T-helper 22 cell (primary cell): ENCODE measurements at regions not wholly inside any gene's neighbourhood (a gene's known extent, or its start where the extent isn't known, plus 50 kb on each side); places are given as distances from the start of the nearest gene placed in this dataset.

Experiments used
- DNase-seq: peaks from one replicate; pipeline ENCODE4 v3.0.0-alpha.2; 2020; ENCODE audit warnings: low read depth

DNA sequence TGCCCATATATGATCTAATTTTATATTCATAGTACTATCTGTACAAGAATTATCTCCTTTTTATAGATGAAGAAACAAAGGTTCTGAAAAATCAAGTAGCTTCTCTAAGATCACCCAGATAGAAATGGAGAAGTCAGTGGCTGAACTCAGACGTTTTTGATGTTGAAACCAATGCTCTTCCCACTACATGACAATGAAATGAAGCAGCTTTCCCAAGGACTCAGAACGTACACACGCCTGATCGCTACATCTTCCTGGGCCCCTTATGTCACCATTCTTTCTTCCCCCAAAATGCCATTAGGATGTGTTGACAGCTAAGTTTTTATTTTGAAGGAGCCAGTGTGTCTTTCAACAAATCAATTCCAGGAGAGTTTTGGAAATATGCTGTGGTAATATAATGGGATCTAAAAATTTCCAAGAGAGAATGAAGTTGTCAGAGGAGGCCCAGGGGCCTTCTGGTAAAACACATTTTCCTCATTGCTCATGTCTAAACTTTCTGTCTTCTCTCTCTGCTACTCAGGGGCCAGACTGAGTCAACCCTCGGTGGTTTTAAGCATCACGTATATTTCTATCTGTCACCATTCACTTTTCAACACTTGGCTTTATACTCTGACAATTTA lies 98.1 kb upstream of the COL21A1 start:
- DNase-seq: no peak

DNA sequence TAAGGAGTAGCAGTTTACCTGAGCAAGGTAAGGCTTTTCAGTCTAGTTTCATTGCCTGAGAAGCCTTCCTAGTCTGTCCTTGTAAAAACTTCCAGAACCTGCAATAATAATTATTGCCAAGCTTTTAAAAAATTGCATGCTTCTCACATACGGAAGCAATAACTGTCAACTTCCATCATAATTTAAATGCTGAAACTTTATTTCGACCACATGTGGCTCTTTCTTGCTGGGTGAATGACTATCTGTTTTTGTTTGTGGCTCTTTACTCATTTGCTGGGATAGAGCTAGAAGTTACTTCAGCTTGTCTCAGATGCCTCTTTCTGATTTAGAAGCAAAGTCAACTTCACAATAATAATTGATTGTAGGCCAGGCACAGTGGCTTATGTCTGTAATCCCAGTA lies 95.9 kb upstream of the COL21A1 start:
- no peak for DNase-seq

DNA sequence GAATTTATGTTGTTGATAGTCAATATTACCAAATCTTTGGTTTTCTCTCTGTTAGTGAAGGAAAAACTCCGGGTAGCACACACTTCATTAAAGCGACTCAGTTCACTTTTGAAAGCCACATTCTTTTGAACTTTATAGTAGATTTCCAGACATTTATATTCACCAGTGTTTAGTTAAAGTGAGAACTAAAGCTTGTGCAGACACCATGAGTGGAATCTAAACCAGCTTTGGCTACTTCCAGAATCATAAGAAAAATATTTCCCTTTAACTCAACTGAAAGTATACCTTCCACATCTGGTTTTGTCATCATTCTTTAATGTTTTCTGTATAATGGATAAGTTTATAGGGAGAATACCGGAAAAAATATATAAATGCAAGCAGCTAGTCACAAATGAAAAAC lies 92.1 kb upstream of the COL21A1 start:
- DNase-seq: no peak

DNA sequence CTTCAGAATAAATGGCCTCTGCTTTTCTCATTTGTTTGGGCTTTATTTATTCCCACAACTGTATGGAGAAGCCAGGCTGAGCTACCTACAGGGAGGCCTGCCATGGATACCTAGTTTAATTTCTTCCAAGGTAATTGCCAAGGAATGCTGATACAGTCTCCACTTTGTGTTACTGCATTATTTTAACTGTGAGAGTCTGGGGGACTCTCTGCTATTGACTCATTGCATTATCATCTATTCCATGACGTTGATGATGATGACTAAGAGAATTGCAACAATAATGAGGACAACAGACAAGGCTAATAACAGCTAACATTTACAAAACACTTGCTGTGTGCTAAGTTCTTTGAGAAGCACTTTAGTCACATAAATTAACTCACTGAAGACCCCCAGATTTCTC lies 88.3 kb upstream of the COL21A1 start:
- DNase-seq: no peak

DNA sequence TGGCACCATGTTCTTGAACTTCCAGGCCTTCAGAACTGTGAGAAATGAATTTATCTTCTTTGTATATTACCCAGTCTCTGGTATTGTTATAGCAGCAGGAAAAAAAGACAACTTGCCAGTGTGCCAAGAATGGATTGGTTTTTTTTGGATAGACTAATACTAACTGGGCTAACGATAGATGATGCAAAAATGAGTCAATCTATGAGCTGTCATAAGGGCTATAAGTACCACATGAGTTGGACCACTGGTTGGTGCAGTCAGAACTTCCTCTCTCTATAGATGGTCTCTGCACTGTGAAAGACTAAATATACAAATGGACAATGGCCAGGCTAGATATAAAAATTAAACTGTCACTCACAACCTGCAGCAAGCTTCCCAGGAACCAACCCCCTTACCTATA lies 87.6 kb upstream of the COL21A1 start:
- DNase-seq: no peak

DNA sequence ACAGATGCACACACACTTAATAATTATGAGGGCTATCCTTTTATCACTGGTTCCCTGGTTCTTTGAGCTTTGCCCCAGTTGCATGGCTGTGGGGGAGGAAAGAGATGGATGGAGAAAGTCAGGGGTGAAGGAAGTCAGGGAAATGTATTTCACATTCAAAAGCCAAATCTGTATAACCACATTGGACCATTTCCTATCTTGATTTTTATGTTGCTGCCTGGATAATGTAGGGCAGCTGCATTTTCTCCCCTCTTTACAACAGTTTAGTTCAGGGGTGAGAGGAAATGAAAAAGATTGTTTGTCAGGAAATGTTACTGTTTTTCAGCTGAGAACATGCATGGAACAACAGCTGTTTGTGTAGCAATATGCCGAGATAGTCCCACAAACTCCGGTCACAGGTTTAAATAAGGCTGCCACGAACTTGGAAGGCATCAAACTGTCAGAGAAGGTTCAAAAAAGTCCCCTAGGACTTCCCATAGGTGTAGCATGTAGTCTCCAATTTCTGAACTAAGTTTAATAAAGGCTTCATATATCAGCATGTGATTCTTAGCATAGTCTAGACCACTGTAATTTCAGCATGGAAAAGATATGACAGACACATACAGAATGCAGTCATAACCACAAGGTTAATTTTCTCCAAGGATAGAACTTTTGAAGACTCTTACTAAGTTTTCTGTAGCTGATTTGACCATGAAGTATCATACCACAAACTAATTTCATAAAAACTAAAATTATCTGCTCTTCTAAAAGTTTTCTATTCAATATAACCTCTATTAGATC lies 82.1 kb upstream of the COL21A1 start:
- DNase-seq: no peak

DNA sequence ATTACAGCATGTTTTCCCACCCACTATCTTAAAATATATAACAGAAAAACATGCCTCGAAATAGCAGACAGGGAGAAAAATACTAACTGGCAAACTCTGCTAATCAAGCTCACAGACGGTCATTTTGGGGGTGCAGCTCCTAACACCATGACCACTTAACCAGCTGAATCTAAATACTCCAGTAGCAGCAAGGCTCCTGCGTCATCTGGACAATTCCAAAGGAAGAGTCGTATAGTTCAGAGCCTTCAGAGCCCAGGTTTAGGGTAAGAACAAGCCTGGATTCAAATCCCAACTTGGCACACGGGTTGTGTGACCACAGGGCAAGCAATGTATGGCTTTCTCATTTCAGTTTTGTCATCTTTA lies 81.3 kb upstream of the COL21A1 start:
- no peak for DNase-seq

DNA sequence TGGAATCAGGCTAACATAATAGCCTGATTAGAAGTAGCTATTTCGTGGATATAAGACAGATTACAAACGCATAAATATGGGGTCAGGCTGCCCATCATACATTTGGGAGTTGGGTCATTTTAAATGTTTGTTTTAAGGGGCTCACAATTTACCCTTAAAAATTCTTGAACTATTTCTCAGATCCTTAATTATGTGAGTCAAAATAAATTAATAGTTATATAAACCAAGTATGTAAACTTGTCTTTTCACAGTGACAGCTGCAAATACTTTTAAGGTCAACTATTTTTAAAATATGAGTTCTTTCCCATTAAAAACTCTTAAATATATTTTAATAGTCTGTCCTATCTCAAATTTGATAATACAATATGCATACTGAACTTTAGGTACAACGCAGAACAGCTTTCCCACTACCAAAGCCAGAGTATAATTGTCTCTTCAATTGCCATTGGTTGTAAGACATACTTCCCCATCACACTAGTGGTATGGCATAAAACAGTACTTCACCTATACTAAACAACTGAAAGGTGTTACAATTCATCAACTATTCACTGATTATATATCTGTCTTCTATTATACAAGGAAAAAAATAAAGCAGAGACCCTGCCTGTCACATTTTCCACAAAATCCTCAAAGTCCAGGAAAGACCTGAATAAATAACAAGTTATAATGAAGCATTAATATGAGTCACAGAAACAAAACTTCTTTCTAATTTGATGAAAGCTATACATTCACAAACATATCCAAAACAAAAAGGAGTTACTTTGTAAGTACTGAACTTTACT lies 80.8 kb upstream of the COL21A1 start:
- DNase-seq: no peak

DNA sequence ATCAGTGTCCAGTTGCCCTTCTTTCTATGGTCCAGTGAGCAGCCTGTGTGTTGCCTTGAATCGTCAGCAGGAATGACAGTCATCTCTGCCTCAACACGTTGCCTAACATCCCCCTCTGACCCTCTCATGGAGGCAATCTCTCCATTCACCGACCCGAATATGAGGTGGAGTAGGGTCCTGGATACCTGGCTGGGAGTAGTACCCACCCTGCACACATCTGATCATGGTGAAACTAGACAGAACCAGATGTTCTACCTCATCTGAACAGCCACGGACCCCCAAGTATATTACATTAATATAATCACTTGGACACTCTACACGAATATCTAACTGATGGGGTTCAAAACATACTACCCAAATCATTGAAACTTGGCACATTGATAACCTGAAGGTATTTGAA lies 77.0 kb upstream of the COL21A1 start:
- no peak for DNase-seq

DNA sequence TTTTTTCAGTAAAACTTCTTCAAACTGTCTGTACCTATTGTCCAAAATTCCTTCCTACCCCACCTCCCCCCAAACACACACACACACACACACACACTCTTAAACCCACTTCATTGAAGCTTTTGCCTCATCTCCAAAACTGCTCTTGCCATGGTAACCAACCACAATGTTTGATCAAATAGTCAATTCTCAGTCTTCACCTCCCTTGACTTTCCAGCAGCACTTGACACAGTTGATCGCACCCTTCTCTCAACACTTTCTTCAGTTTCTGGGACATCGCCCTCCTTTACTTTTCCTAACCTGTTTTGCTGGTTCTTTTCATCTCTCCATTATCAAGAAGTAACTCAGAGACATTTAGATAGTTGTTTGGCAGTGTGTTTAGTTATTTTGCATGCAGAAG lies 71.5 kb upstream of the COL21A1 start:
- no peak for DNase-seq

DNA sequence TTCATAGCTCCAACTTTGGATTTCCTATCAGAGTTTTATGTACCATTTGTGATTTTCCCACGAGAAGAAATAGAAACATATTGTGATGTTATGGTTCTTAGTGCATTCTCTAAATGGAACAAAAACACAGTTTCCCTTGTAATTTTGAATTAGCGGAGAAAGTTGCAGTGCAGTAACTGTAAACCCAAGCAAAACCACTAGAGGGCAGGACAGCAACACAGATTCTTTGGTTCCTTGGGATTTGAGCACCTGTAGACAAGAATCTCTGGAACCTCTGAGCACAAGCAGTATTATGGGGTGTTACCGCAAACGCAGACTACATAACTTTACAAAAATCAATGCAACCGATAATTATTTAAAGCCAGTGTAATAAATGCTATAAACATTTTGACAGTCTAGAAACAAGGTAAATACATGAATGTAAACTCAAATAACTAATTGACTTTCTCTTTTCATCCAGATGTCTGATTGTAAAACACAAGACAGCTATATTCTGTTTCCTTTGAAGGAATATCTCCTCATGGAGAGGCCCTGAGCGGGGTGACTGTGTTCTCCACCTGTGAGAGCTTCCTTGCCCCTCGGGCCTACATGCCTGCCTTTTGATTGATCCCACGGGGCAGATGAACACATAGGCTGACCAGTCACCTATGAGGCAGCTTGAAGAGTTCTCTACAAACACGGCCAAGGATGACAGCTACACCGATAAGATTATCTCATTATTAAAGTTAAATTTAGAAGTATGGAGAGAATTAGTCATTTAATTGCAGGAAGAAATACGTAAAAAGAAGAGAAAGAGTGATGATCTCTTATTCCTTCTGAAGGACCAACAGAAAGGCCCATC lies 67.5 kb upstream of the COL21A1 start:
- no peak for DNase-seq

DNA sequence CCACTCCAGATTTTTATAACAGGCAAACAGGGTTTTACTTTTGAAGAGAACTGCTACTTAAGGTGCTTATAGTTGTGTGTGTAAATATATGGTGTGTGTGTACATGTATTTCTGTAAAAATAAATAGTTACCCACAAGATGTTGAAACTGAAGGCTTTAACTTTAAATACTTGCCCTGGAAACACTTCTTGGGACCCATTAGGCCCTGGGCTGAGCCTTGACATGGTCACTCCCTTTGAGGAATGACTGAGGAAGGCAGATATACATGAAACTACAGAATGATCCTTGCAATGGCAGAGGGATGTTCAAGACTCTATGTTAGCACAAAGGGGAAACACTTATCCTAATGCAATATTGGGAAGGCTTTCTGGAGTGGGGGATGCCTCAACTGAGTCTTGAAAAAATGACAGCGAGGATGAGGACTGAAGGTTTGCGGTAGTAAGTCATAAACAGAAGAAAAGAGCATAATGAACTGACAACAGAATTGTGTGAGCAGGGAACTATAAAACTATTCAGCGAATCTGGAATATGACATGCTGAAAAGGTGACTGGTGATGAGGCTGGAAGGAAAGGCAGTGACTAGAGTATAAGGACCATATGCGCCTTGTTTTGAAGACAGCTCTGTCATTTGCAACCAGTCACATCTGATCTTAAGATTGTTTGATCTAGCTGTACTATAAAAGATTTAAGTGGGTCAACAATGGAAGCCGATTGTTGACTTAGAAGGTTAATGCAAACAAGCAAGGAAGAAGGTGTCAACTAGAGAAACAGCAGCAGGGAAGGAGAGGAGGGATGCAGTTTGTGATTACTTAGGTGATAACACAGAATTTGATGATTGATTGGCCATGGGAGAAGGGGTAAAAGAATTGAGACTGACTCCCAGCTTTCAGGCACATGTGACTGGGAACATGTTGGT lies 64.4 kb upstream of the COL21A1 start:
- no peak for DNase-seq

DNA sequence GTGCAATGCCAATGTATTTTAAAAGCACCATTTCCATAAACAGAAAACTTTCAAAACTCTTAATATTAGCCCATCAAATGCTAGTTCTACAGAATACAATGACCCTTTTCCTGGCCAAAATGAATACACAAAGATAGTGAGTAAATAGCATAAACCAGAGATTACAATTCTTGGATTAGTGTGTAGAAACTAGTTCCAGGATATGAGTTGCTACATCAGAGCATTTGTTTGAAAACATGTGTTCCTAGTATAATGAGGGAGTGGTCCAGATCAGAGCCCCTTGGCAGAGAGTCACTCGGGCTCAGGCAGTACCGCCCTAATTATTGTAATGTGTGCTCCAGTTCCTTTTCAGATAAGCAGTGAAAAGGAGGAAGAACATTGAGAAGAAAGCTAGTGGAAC lies 63.7 kb upstream of the COL21A1 start:
- no peak for DNase-seq

DNA sequence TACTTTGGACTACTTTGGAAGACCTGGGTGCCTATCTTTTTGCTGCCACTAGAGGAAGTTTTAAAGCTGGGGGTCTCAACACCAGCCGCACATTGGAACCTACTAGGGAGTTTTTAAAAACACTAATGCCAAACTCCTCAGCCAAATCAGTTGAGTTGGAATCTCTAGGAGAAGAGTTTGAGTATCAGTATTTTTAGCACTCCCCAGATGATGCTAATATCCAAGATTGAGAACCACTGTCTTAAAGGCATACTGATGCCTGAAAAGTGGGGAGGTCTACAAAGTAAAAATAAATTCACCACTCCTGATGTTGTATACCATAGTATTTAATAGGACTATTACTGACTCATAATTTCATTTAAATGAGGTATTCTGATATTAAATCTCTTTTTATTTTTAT lies 62.9 kb upstream of the COL21A1 start:
- no peak for DNase-seq

DNA sequence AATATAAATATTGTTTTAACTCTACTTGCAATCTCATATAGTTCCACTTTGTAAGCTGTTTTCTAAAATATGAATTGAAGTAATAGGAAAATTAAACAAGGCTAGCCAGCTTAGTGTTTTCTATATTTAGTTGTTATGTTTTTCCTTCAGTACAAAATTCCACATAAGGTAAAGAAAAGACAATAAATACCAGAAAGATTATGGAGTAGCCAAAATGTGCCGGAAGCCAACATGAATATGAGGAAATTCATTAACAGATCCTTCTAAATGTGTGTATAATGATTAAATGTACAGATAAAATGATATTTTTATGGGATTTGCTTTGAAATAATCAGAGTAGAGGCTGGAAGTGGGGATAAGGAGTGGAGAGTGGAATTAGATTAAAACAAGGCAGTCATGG lies 52.5 kb upstream of the COL21A1 start:
- DNase-seq: no peak

DNA sequence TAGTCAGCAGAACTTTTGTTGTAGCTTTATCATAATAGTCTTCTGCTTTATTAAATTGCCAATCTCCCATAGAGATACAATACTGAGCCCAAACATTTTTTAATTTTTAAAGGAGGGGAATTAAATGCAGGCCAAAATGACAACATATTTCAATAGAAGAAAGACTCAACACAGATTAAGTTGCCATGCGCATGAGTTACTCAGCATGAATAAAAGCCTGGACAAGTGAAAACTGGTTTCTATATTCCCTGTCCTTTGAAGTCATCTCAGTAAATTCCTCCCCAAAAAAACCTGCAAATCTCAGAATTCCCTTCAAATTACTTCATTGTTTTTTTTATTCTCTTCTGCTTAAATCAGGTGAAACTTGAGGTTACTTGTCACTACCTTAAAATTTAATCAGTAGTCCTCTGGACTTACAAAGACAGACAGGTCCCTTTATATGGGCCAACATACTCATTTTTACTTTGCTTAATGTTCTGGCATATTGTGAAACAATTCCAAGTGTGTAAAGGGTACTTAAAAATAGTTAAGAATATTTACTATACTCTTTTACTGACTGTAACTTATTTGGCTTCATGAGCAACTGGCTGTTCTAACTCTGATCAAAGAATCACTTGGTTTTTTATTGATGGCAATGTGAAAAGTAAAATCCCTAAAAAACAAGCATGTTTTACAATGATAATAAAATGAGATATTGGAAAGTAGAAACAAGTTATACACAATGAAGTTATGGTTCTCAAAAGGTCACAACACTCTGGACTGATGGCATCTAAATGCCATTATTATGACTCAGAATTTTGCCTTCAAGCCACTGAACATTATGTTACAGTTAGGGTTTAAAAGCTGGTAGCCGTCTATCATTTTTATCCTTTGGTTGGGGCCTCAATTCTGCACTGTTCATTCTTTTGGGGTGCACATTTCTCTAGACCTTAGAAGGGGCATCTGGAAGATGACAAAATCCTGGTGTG lies 49.9 kb upstream of the COL21A1 start:
- DNase-seq: no peak
